ENCODE measurements at regions not wholly inside any gene's neighbourhood (a gene's known extent, or its start where the extent isn't known, plus 50 kb on each side); places are given as distances from the start of the nearest gene placed in this dataset.
"Not testable (repeated sequence)": the region's sequence is repeated elsewhere in the genome, so short reads cannot be mapped to it uniquely, and the experiment has no call there.

- TF ChIP-seq CTCF, POLR2AphosphoS5, POLR2A (IDR thresholded peaks at IDR 0.05): not testable (repeated sequence)
Measured at GRCh38 chr21:6459761-6460160, 4061.6 kb upstream of the TPTE start.
